ENCODE measurements at regions not wholly inside any gene's neighbourhood (a gene's known extent, or its start where the extent isn't known, plus 50 kb on each side); places are given as distances from the start of the nearest gene placed in this dataset.

DNA sequence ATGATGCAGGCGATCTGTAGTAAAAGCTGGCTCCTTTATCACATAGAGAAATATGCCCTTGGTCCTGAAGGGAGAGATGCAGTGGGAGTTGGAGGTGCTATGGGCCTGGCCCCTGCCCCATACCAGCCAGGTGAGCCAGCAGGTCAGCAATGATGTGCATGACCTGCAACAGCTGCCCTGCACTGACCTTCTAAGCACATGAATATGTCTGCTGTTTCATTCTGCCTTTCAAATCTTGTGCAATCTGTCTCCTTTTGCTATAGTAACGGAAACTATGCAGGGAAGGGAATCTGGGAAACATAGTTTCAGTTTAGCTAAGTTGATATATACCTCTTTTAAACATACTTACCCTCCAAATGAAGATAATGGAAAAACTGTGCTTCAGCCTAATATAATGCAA, 235.2 kb downstream of the TDRD15 start:
- TF ChIP-seq, protein P1, sequence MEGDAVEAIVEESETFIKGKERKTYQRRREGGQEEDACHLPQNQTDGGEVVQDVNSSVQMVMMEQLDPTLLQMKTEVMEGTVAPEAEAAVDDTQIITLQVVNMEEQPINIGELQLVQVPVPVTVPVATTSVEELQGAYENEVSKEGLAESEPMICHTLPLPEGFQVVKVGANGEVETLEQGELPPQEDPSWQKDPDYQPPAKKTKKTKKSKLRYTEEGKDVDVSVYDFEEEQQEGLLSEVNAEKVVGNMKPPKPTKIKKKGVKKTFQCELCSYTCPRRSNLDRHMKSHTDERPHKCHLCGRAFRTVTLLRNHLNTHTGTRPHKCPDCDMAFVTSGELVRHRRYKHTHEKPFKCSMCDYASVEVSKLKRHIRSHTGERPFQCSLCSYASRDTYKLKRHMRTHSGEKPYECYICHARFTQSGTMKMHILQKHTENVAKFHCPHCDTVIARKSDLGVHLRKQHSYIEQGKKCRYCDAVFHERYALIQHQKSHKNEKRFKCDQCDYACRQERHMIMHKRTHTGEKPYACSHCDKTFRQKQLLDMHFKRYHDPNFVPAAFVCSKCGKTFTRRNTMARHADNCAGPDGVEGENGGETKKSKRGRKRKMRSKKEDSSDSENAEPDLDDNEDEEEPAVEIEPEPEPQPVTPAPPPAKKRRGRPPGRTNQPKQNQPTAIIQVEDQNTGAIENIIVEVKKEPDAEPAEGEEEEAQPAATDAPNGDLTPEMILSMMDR (IDR thresholded peaks at IDR 0.05; ENCODE audit: insufficient read depth, low read length) = no peak
- no peak for DNase-seq (ENCODE audit: low read depth)
- no peak overlapping the region for H3K4me3 ChIP-seq (ENCODE audit: low read depth, low read length)

- no peak for DNase-seq (ENCODE audit: low read depth)
- TF ChIP-seq, protein P1 (IDR thresholded peaks at IDR 0.05; ENCODE audit: insufficient read depth, low read length) = no peak
- H3K4me3 ChIP-seq (ENCODE audit: low read depth, low read length) = no peak overlapping the region
These were observed 237.6 kb downstream of the TDRD15 start for GRCh38 chr2:21361384-21361783.

DNA sequence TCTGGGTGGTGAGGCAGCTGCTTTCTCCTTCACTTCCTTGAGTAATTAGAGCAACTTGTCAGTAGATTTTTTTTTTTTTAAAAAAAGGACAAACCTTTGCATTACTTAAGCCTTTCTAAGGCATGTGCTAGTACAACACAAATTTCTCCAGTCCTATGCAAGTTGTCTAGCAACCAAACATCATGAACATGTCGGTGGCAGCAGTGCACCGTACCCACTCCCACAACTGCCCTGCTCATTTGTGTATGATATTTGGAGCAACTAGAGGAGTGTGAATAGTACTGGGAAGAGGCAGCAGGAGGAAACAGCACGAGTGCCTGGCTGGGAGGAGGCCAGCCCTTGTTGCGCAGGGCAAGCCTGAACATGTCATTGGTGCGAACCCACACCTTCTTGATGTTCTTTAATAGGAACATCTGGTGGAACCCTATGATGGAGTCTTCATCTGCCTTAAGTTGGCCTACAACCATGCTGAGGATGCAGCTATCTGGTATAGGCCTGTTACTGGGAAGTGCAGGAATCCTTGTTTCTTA, 238.3 kb downstream of the TDRD15 start:
- TF ChIP-seq, protein P1 (IDR thresholded peaks at IDR 0.05; ENCODE audit: insufficient read depth, low read length) = no peak
- no peak overlapping the region for H3K4me3 ChIP-seq (ENCODE audit: low read depth, low read length)
- no peak for DNase-seq (ENCODE audit: low read depth)

DNA sequence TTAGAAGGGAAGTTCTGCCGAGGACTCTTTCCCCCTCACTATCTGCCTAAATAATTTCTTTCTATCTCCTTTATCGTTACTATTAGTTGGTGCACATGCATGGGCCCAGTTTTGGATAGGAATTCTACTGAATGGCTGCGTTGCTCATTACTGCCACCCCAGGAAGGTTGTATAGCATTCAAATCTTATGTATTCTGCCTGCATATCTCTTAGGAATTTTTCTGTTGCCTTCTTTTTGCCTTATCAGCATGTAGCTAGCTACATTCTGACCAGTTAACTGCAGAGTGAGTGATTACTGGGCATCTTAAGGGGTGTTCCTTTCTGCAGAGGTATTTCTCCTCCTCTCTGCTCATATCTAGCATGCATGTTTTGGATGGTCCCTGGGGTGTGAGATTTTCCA, 239.6 kb downstream of the TDRD15 start:
- TF ChIP-seq, protein P1 (IDR thresholded peaks at IDR 0.05; ENCODE audit: insufficient read depth, low read length) = no peak
- no peak overlapping the region for H3K4me3 ChIP-seq (ENCODE audit: low read depth, low read length)
- no peak for DNase-seq (ENCODE audit: low read depth)

DNA sequence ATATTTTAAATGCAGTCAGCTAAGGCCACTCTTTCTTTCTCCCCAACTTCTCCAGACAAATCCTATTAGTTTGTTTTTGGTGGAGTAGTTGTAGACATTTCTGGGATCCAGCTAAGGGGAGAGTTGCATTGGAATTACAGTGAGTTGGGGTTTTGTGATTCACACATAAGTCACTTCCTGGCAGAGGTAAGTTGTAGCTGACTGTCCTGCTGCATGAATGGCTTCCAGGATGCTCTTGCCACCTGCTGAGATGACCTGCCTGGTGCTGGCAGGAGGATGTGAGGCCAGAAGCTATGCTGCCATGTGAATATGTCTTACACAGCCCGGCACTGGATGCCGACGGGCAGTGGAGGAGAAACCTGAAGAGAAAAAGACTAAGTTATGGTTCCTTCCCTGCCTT, 243.7 kb downstream of the TDRD15 start:
- no peak overlapping the region for H3K4me3 ChIP-seq (ENCODE audit: low read depth, low read length)
- no peak for DNase-seq (ENCODE audit: low read depth)
- TF ChIP-seq, protein P1 (IDR thresholded peaks at IDR 0.05; ENCODE audit: insufficient read depth, low read length) = no peak

DNA sequence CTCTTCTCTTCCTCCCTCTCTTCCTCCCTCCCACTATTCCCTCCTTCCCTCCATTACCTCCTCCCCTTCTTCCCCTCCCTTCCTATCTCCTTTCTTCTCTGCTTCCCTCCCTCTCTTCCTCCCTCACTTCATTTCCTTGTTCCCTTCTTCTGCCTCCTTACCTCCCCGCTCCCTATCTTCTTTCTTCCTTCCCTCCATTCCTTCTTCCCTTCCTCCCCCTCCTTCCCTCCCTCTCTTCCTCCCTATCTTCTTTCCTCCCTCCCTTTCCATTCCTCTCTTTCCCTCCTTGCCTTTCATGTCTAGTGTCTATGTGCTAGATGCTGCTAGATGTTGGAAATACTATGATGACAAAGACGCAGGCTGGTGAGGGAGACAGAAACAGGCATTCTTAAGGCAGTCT, 246.0 kb downstream of the TDRD15 start:
- TF ChIP-seq, protein P1 (IDR thresholded peaks at IDR 0.05; ENCODE audit: insufficient read depth, low read length) = no peak
- no peak overlapping the region for H3K4me3 ChIP-seq (ENCODE audit: low read depth, low read length)
- DNase-seq (ENCODE audit: low read depth) = no peak

GRCh38 chr2:21371499-21372003, 247.8 kb downstream of the TDRD15 start:
- no peak overlapping the region for H3K4me3 ChIP-seq (ENCODE audit: low read depth, low read length)
- TF ChIP-seq, protein P1 (IDR thresholded peaks at IDR 0.05; ENCODE audit: insufficient read depth, low read length) = no peak
- DNase-seq (ENCODE audit: low read depth) = no peak

Data from fibroblast of the aortic adventitia (primary cell).